ENCODE measurements at regions not wholly inside any gene's neighbourhood (a gene's known extent, or its start where the extent isn't known, plus 50 kb on each side); places are given as distances from the start of the nearest gene placed in this dataset.

- Histone ChIP-seq H3K27me3 (replicated peaks in 1 of 7) (peaks cover 3 to 68% (median 15%) of the 10 kb centered on the region in 7 donors), H3K4me3 (peak overlapping the region in 7 of 8 donors; percentile 19 to 66 (median 39)), H3K4me1 (peaks cover 0 to 16% (median 13%) of the 10 kb centered on the region in 6 donors), H3K36me3 (no peaks in the 10 kb centered on the region), H3K9me3 (no peaks in the 10 kb centered on the region), H3K27ac (no peak overlapping the region)
- no peak for DNase-seq
- 40 to 49% (median 44%) methylated on average over 19 to 20 of the region's 20 CpGs for WGBS, 5 donors
- TF ChIP-seq POLR2AphosphoS5 (IDR thresholded peaks at IDR 0.05) (no peak), POLR2A (IDR thresholded peaks at IDR 0.05) (no peak)
- TF ChIP-seq, protein P1, sequence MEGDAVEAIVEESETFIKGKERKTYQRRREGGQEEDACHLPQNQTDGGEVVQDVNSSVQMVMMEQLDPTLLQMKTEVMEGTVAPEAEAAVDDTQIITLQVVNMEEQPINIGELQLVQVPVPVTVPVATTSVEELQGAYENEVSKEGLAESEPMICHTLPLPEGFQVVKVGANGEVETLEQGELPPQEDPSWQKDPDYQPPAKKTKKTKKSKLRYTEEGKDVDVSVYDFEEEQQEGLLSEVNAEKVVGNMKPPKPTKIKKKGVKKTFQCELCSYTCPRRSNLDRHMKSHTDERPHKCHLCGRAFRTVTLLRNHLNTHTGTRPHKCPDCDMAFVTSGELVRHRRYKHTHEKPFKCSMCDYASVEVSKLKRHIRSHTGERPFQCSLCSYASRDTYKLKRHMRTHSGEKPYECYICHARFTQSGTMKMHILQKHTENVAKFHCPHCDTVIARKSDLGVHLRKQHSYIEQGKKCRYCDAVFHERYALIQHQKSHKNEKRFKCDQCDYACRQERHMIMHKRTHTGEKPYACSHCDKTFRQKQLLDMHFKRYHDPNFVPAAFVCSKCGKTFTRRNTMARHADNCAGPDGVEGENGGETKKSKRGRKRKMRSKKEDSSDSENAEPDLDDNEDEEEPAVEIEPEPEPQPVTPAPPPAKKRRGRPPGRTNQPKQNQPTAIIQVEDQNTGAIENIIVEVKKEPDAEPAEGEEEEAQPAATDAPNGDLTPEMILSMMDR (IDR thresholded peaks at IDR 0.05 in 8 of 11, conservative IDR thresholded peaks at IDR 0.05 in 3 of 11), result no peak
- intact Hi-C loops (cut with DNase I; ENCODE audit: low total_unique reads), result no loop called here
Measured at GRCh38 chr9:88077071-88077617, 61.1 kb downstream of the SPATA31C2 start.

DNA sequence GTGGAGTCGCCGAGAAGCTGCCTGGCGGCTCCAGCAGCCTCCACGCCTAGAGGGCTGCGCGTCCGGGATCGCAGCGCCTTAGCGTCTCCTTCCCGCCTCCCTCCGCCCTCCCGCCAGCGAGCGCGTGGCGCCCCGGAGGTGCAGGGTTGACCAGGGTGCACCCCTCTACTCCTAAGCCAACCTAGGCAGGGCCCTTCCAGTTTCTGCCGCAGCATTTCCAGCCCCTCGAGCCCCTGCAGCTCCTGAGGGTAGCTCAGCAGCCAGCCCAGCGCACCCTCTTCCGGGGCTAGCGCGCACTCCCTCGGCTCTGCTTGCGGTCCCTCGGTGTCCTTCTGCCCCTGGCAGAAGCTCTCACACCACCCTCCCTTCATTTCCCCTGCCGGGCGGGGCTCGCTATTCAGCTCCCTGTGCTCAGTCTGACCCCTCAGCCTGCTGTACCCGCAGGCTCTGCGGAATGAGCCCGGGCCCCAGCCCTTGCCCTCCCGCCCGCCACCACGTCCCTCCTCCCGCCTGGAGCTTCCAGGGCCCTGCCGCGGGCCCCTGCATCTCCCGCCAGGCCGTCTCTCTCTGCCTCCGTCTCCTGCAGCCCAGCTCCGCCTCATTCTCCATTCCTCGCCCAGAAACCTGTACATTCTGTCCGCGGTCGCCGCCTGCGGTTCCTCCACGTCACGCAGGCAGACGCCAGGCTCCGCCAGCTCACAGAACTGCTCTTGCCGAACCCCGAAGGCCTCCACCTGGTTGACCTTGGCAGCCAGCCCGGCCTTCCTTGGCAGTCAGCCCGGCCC lies 61.8 kb downstream of the SPATA31C2 start:
- H3K27ac ChIP-seq, result no peak overlapping the region
- peak; percentile 75 for DNase-seq
- intact Hi-C loops (cut with DNase I; ENCODE audit: low total_unique reads), result no loop called here
- peaks cover 0 to 16% (median 13%) of the 10 kb centered on the region in 6 donors for H3K4me1 ChIP-seq
- H3K4me3 ChIP-seq, result peak overlapping the region; percentile 19 to 66 (median 39)
- TF ChIP-seq, protein P1 (IDR thresholded peaks at IDR 0.05 in 8 of 11, conservative IDR thresholded peaks at IDR 0.05 in 3 of 11), result no peak
- TF ChIP-seq POLR2AphosphoS5 (IDR thresholded peaks at IDR 0.05), result peak in 1 of 3 donors; percentile 13
- no peaks in the 10 kb centered on the region for H3K9me3 ChIP-seq
- peaks cover 3 to 71% (median 15%) of the 10 kb centered on the region in 7 donors for H3K27me3 ChIP-seq (replicated peaks in 1 of 7)
- WGBS, 5 donors, result 0 to 3% (median 2%) methylated on average over 42 to 57 of the region's 57 CpGs
- H3K36me3 ChIP-seq, result no peaks in the 10 kb centered on the region

DNA sequence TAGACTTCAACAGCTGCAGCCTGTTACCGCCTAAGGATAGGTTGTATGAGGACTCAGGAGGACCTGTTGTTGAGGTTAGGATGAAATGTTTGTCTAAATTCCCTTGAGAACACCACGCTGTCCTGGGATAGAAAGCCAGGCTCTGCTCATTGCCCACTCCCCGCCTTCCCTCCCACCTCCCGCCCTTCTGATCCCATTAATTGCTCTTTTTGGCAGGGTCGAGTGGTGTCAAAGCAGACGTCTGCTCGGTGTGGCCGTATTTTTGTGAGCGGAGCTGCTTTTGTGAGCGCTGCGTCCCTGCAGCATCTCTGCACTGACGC lies 62.3 kb downstream of the SPATA31C2 start:
- TF ChIP-seq POLR2AphosphoS5 (IDR thresholded peaks at IDR 0.05) (no peak), POLR2A (IDR thresholded peaks at IDR 0.05) (no peak)
- TF ChIP-seq, protein P1 (IDR thresholded peaks at IDR 0.05 in 8 of 11, conservative IDR thresholded peaks at IDR 0.05 in 3 of 11), result no peak
- 3 to 9% (median 4%) methylated on average over 9 to 12 of the region's 12 CpGs for WGBS, 5 donors
- no peak for DNase-seq
- Histone ChIP-seq H3K27ac (no peak overlapping the region), H3K36me3 (no peaks in the 10 kb centered on the region), H3K4me1 (peaks cover 0 to 16% (median 13%) of the 10 kb centered on the region in 6 donors), H3K27me3 (replicated peaks in 1 of 7) (peaks cover 3 to 71% (median 15%) of the 10 kb centered on the region in 7 donors), H3K4me3 (peak overlapping the region; percentile 19 to 66 (median 39)), H3K9me3 (no peaks in the 10 kb centered on the region)
- intact Hi-C loops (cut with DNase I; ENCODE audit: low total_unique reads), result no loop called here

- no peaks in the 10 kb centered on the region for H3K36me3 ChIP-seq
- H3K27ac ChIP-seq, result no peak overlapping the region
Measured at GRCh38 chr9:88075506-88075905, 62.8 kb downstream of the SPATA31C2 start.

More at GRCh38 chr9:88075506-88075905, 62.8 kb downstream of the SPATA31C2 start:
- H3K4me1 ChIP-seq, result peaks cover 0 to 16% (median 13%) of the 10 kb centered on the region in 6 donors
- 51 to 62% (median 59%) methylated on average over 3 of the region's 3 CpGs for whole genome bisulfite sequencing, 5 donors
- no peak for DNase-seq
- TF ChIP-seq POLR2A (IDR thresholded peaks at IDR 0.05) (no peak), POLR2AphosphoS5 (IDR thresholded peaks at IDR 0.05) (no peak)
- intact Hi-C loops (cut with DNase I; ENCODE audit: low total_unique reads), result no loop called here
- H3K4me3 ChIP-seq, result no peak overlapping the region
- peaks cover 3 to 71% (median 15%) of the 10 kb centered on the region in 7 donors for H3K27me3 ChIP-seq (replicated peaks in 1 of 7)
- no peaks in the 10 kb centered on the region for H3K9me3 ChIP-seq
